ENCODE measurements at regions not wholly inside any gene's neighbourhood (a gene's known extent, or its start where the extent isn't known, plus 50 kb on each side); places are given as distances from the start of the nearest gene placed in this dataset.

GRCh38 chr11:105389952-105390351 is 219.9 kb upstream of the GRIA4 start:
- TF ChIP-seq EZH2phosphoT487 (IDR thresholded peaks at IDR 0.05; ENCODE audit: borderline replicate concordance, low read depth, low read length) (no peak), CTCF (conservative IDR thresholded peaks at IDR 0.05; ENCODE audit: low read length) (no peak)

All from OCI-LY7 (cell line).